SU-DHL-6 (cell line): ENCODE measurements at regions not wholly inside any gene's neighbourhood (a gene's known extent, or its start where the extent isn't known, plus 50 kb on each side); places are given as distances from the start of the nearest gene placed in this dataset.

ENCODE experiments used
- EZH2phosphoT487 ChIP-seq: fragments of 200-600 bp; sonication (generic), shearing (Covaris generic); conservative IDR thresholded peaks from 2 replicates; pipeline ENCODE4 v1.6.1; 2018; ENCODE audit warnings: mild to moderate bottlenecking, antibody characterized with exemption, low read length, moderate library complexity, mixed read lengths
- TF ChIP-seq, protein P1 (sequence below): fragments of 200-600 bp; sonication (generic); IDR thresholded peaks from one replicate; pipeline ENCODE4 v1.5.1; 2017; ENCODE audit warnings: antibody characterized with exemption, mild to moderate bottlenecking, low read length, moderate library complexity; ENCODE audit not compliant: insufficient read depth, poor library complexity, severe bottlenecking

DNA sequence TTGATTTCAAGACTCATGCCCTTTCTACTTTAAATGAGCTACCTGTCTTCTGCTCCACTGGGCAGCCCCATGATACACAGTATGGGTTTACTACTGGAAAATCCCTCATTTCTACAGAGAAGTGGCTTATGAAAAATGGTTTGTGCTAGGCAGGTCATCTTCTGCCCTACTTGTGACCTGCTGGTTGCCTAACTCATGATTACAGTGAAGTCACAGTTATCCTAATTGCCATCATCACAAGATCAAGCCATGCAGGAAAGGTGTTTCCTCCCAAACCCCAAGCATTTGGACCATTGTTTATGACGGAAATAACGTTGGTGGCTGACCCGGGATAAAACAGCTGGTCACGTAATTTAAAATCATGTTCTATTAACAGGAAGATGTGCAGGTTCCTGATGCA, 330.6 kb downstream of the ACTL7B start:
- TF ChIP-seq EZH2phosphoT487, result no peak
- TF ChIP-seq, protein P1, sequence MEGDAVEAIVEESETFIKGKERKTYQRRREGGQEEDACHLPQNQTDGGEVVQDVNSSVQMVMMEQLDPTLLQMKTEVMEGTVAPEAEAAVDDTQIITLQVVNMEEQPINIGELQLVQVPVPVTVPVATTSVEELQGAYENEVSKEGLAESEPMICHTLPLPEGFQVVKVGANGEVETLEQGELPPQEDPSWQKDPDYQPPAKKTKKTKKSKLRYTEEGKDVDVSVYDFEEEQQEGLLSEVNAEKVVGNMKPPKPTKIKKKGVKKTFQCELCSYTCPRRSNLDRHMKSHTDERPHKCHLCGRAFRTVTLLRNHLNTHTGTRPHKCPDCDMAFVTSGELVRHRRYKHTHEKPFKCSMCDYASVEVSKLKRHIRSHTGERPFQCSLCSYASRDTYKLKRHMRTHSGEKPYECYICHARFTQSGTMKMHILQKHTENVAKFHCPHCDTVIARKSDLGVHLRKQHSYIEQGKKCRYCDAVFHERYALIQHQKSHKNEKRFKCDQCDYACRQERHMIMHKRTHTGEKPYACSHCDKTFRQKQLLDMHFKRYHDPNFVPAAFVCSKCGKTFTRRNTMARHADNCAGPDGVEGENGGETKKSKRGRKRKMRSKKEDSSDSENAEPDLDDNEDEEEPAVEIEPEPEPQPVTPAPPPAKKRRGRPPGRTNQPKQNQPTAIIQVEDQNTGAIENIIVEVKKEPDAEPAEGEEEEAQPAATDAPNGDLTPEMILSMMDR, result no peak
